ENCODE measurements at regions not wholly inside any gene's neighbourhood (a gene's known extent, or its start where the extent isn't known, plus 50 kb on each side); places are given as distances from the start of the nearest gene placed in this dataset.
A peak's percentile ranks its signal among the peaks of the same experiment; 100 is the strongest.
"Not testable (repeated sequence)": the region's sequence is repeated elsewhere in the genome, so short reads cannot be mapped to it uniquely, and the experiment has no call there.

GRCh38 chr6:169086020-169086419, 167.6 kb downstream of the THBS2 start:
- intact Hi-C loops (cut with DNase I; ENCODE audit: low total_unique reads) = no loop called here
- no peak overlapping the region for H3K4me3 ChIP-seq (ENCODE audit: low read depth, poor library complexity, severe bottlenecking)
- no peak for DNase-seq (ENCODE audit: low spot score in 2 of 2)
- TF ChIP-seq POLR2A (IDR thresholded peaks at IDR 0.05) = no peak
- TF ChIP-seq, protein P1, sequence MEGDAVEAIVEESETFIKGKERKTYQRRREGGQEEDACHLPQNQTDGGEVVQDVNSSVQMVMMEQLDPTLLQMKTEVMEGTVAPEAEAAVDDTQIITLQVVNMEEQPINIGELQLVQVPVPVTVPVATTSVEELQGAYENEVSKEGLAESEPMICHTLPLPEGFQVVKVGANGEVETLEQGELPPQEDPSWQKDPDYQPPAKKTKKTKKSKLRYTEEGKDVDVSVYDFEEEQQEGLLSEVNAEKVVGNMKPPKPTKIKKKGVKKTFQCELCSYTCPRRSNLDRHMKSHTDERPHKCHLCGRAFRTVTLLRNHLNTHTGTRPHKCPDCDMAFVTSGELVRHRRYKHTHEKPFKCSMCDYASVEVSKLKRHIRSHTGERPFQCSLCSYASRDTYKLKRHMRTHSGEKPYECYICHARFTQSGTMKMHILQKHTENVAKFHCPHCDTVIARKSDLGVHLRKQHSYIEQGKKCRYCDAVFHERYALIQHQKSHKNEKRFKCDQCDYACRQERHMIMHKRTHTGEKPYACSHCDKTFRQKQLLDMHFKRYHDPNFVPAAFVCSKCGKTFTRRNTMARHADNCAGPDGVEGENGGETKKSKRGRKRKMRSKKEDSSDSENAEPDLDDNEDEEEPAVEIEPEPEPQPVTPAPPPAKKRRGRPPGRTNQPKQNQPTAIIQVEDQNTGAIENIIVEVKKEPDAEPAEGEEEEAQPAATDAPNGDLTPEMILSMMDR (IDR thresholded peaks at IDR 0.05) = no peak
- 83 to 85% methylated on average over 10 of the region's 10 CpGs for WGBS, 2 donors

- 73 to 77% methylated on average over 6 of the region's 6 CpGs for WGBS, 2 donors
- TF ChIP-seq POLR2A (IDR thresholded peaks at IDR 0.05) = no peak
- TF ChIP-seq, protein P1 (IDR thresholded peaks at IDR 0.05) = no peak
Observed at GRCh38 chr6:169085466-169085865, 168.2 kb downstream of the THBS2 start.

DNA sequence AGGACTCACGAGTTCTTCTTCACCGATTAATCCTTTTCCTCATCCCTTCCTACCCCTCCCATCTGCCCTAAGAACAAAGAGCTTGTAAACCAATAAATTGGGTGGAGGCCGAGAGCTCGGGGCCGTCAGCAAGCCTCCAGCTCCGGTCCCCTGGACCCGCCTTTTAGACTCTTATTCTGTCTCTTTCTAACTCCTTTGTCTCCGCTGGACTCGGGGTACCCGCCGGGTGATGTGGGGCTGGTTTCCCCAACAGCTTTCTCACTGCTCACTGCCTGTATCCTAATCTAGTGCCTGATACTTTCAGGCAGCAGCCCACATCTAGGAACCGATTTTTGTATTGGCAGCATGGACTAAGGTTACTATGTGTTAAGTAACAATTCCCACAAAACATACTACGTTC, 169.1 kb downstream of the THBS2 start:
- peak in 1 of 2 donors; percentile 70 for DNase-seq (ENCODE audit: low spot score in 2 of 2)
- intact Hi-C loops (cut with DNase I; ENCODE audit: low total_unique reads); H3K4me3 ChIP-seq (ENCODE audit: low read depth, poor library complexity, severe bottlenecking): not testable (repeated sequence)
- 94 to 95% methylated on average over 13 of the region's 13 CpGs for WGBS, 2 donors

More at GRCh38 chr6:169085466-169085865, 168.2 kb downstream of the THBS2 start:
- peak in 1 of 2 donors; percentile 59 for DNase-seq (ENCODE audit: low spot score in 2 of 2)
- H3K4me3 ChIP-seq (ENCODE audit: low read depth, poor library complexity, severe bottlenecking) = no peak overlapping the region
- intact Hi-C loops (cut with DNase I; ENCODE audit: low total_unique reads) = no loop called here

GRCh38 chr6:169084067-169084466, 169.6 kb downstream of the THBS2 start:
- TF ChIP-seq, protein P1 (IDR thresholded peaks at IDR 0.05) = no peak
- no peak for TF ChIP-seq POLR2A (IDR thresholded peaks at IDR 0.05)

GRCh38 chr6:169083508-169083874, 170.2 kb downstream of the THBS2 start:
- TF ChIP-seq, protein P1 (IDR thresholded peaks at IDR 0.05) = no peak
- no peak for TF ChIP-seq POLR2A (IDR thresholded peaks at IDR 0.05)
- WGBS, 2 donors = 48 to 63% methylated on average over 3 of the region's 3 CpGs
- no peak overlapping the region for H3K4me3 ChIP-seq (ENCODE audit: low read depth, poor library complexity, severe bottlenecking)
- intact Hi-C loops (cut with DNase I; ENCODE audit: low total_unique reads) = no loop called here
- DNase-seq (ENCODE audit: low spot score in 2 of 2) = no peak

More at GRCh38 chr6:169084067-169084466, 169.6 kb downstream of the THBS2 start:
- 89 to 96% methylated on average over 10 of the region's 10 CpGs for WGBS, 2 donors
- H3K4me3 ChIP-seq (ENCODE audit: low read depth, poor library complexity, severe bottlenecking) = no peak overlapping the region
- peak in 1 of 2 donors; percentile 59 for DNase-seq (ENCODE audit: low spot score in 2 of 2)
- intact Hi-C loops (cut with DNase I; ENCODE audit: low total_unique reads) = no loop called here

DNA sequence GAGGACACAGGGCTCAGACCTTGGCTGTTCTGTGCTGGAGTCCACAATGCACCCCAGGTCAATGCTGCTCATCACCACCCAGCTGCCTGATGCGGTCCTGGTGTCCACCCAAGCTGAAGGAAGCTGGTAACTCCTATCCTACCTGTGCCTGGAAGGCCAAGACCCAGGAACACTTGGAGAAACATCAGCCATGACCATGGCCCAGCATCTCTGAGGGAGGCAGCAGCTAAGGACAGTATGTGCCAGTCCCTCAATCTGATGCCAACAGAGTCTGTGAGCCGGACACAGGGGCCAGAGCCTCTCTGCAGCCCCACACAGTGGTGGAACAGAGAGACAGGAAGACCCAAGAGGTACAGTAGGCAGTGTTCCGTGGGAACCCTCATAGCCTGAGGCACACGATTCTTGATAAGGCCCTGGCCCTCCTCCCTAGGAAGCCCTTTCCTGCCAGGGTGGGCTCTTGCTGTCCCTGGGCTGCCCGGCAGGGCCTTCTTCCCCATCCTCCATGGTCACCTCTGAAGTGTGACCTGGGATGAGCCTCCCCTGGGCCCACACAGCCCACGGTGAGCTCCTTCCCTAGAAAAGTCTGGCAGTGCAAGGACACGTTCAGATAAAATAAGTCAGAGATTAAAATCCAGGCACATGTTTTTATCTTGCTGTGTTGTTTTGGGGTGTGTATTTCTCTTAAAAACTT, 170.7 kb downstream of the THBS2 start:
- TF ChIP-seq, protein P1 (IDR thresholded peaks at IDR 0.05) = no peak
- TF ChIP-seq POLR2A (IDR thresholded peaks at IDR 0.05) = no peak
- no peak for DNase-seq (ENCODE audit: low spot score in 2 of 2)
- WGBS, 2 donors = 91 to 96% methylated on average over 6 to 7 of the region's 7 CpGs
- intact Hi-C loops (cut with DNase I; ENCODE audit: low total_unique reads) = no loop called here
- H3K4me3 ChIP-seq (ENCODE audit: low read depth, poor library complexity, severe bottlenecking) = no peak overlapping the region
